GM12878 (cell line): ENCODE measurements at regions not wholly inside any gene's neighbourhood (a gene's known extent, or its start where the extent isn't known, plus 50 kb on each side); places are given as distances from the start of the nearest gene placed in this dataset.

Experiments
- ATAC-seq: fragments of 200-7000 bp; cut with Tn5 transposase; 3 replicates; pipeline ENCODE4 v1.9.1; 2020; ENCODE audit warnings: mild to moderate bottlenecking, moderate library complexity
- BruUV-seq: library from RNA; stranded (reverse); fragments of 400-500 nt; replicated peaks from 2 replicates; lab custom pipeline; 2021; lab: Mats Ljungman, UMichigan
- CTCF ChIA-PET: fragments of 300-600 bp; sonication (Branson Sonifier 250); formaldehyde crosslinking; extraction: SDS; loops from one replicate; lab custom pipeline; 2021; ENCODE audit warnings: inconsistent platforms; lab: Yijun Ruan, JAX
- POLR2A ChIA-PET: fragments of 350-600 bp; formaldehyde crosslinking; extraction: SDS; loops from one replicate; lab custom pipeline; 2021; ENCODE audit warnings: inconsistent platforms; lab: Charles Lee
- RAD21 ChIA-PET: fragments of 300-600 bp; sonication (Branson Sonifier 250); formaldehyde crosslinking; loops from one replicate; lab custom pipeline; 2023; ENCODE audit warnings: antibody characterized with exemption; ENCODE audit not compliant: unreplicated experiment; lab: Charles Lee
- SMC1A ChIA-PET: fragments of 300-600 bp; sonication (Branson Sonifier 250); formaldehyde crosslinking; loops from one replicate; lab custom pipeline; 2023; ENCODE audit not compliant: unreplicated experiment, uncharacterized antibody; lab: Charles Lee
- DNase-seq: peaks from one replicate; pipeline ENCODE4 v3.0.0-alpha.2; 2011; ENCODE audit warnings: low read depth, low spot score
- FAIRE-seq: peaks from 3 replicates; lab custom pipeline; 2011; peaks lifted over from hg19 to GRCh38; lab: Jason Lieb, UNC
- H2AFZ ChIP-seq: 2 replicates; pipeline ENCODE4 v1.6.0; 2011; ENCODE audit warnings: low read depth, low read length, control low read depth; ENCODE audit not compliant: control insufficient read depth
- H3K27ac ChIP-seq: 2 replicates; pipeline ENCODE4 v1.5.1; 2011; ENCODE audit warnings: control low read depth; ENCODE audit not compliant: control insufficient read depth, insufficient read depth
- H3K27me3 ChIP-seq, 2 experiments: replicated peaks in 1 of 2; 2 replicates each; pipeline versions ENCODE4 v1.6.0 to v1.6.1; 2011; ENCODE audit warnings: low read length in 1 of 2; ENCODE audit not compliant: control insufficient read depth in 2 of 2, insufficient read depth in 2 of 2
- H3K36me3 ChIP-seq, 2 experiments: 2 replicates each; pipeline ENCODE4 v1.5.1; 2011; ENCODE audit warnings: low read length in 1 of 2; ENCODE audit not compliant: control insufficient read depth in 2 of 2, insufficient read depth in 2 of 2
- H3K4me1 ChIP-seq: 2 replicates; pipeline ENCODE4 v1.6.1; 2011; ENCODE audit warnings: mild to moderate bottlenecking, low read length, moderate library complexity, mixed read lengths; ENCODE audit not compliant: control insufficient read depth, insufficient read depth
- H3K4me2 ChIP-seq: 2 replicates; pipeline ENCODE4 v1.6.0; 2011; ENCODE audit warnings: control low read depth; ENCODE audit not compliant: control insufficient read depth, insufficient read depth
- H3K4me3 ChIP-seq: fragments of 200-600 bp; sonication (generic); 2 replicates; pipeline ENCODE4 v1.5.1; 2016
- H3K79me2 ChIP-seq: 2 replicates; pipeline ENCODE4 v1.6.0; 2011; ENCODE audit warnings: low read length; ENCODE audit not compliant: control insufficient read depth, insufficient read depth
- H3K9ac ChIP-seq: 2 replicates; pipeline ENCODE4 v1.8.0; 2011; ENCODE audit warnings: low read length, control low read depth, mixed read lengths; ENCODE audit not compliant: control insufficient read depth, insufficient read depth
- H3K9me3 ChIP-seq: replicated peaks from 3 replicates; pipeline ENCODE4 v1.5.1; 2011; ENCODE audit warnings: mild to moderate bottlenecking, low read length; ENCODE audit not compliant: control insufficient read depth, insufficient read depth
- H4K20me1 ChIP-seq: 2 replicates; pipeline ENCODE4 v1.6.0; 2011; ENCODE audit not compliant: control insufficient read depth, insufficient read depth
- BMI1 ChIP-seq: fragments of 450-650 bp; IDR thresholded peaks from 2 replicates; pipeline ENCODE4 v1.6.1; 2016; ENCODE audit warnings: mild to moderate bottlenecking, moderate library complexity, borderline replicate concordance
- CBX3 ChIP-seq: fragments of 200-600 bp; sonication (generic); IDR thresholded peaks from 2 replicates; pipeline ENCODE4 v1.6.1; 2016; ENCODE audit warnings: low read depth, borderline replicate concordance
- EED ChIP-seq: sonication (generic); IDR thresholded peaks from 2 replicates; pipeline ENCODE4 v1.6.1; 2016; ENCODE audit warnings: antibody characterized with exemption, low read depth
- MTA3 ChIP-seq: IDR thresholded peaks from 2 replicates; pipeline ENCODE4 v1.6.1; 2012; ENCODE audit warnings: low read length, inconsistent platforms, borderline replicate concordance
- MYB ChIP-seq: fragments of 150-350 bp; IDR thresholded peaks from 2 replicates; pipeline ENCODE4 v1.6.1; 2014; ENCODE audit warnings: mild to moderate bottlenecking, low read depth, low read length, borderline replicate concordance
- NR2C2 ChIP-seq: IDR thresholded peaks from 2 replicates; pipeline ENCODE4 v1.6.1; 2011; ENCODE audit warnings: borderline replicate concordance, low read depth; ENCODE audit not compliant: control insufficient read depth, insufficient read length
- NR2F1 ChIP-seq: fragments of 450-650 bp; conservative IDR thresholded peaks from 2 replicates; pipeline ENCODE4 v1.6.1; 2017; ENCODE audit warnings: mild to moderate bottlenecking
- PAX5 ChIP-seq: IDR thresholded peaks from 2 replicates; pipeline ENCODE4 v1.6.1; 2011; ENCODE audit warnings: low read depth, low read length, borderline replicate concordance
- RUNX3 ChIP-seq: IDR thresholded peaks from 2 replicates; pipeline ENCODE4 v1.6.1; 2012; ENCODE audit warnings: low read length, inconsistent platforms
- SUPT20H ChIP-seq: IDR thresholded peaks from 2 replicates; pipeline ENCODE4 v1.6.1; 2011; ENCODE audit warnings: low read depth, mild to moderate bottlenecking, low read length, moderate library complexity, borderline replicate concordance; ENCODE audit not compliant: control insufficient read depth
- TCF12 ChIP-seq: IDR thresholded peaks from 2 replicates; pipeline ENCODE4 v1.6.1; 2011; ENCODE audit warnings: low read depth, mild to moderate bottlenecking, low read length
- TCF7 ChIP-seq: IDR thresholded peaks from 2 replicates; pipeline ENCODE4 v1.6.1; 2014; ENCODE audit warnings: antibody characterized with exemption, borderline replicate concordance
- ZNF24 ChIP-seq: fragments of 450-650 bp; IDR thresholded peaks from 2 replicates; pipeline ENCODE4 v1.6.1; 2017; ENCODE audit warnings: antibody characterized with exemption, mild to moderate bottlenecking
- WGBS: methylation state at CpG from one replicate; pipeline ENCODE4 v1.1.6; 2016; ENCODE audit warnings: low lambda C conversion rate; ENCODE audit not compliant: insufficient replicate concordance, insufficient coverage; ENCODE audit errors: missing lambda C conversion rate; 5-methylcytosine and 5-hydroxymethylcytosine counted together
- in situ Hi-C: fragments of 300-500 bp; cut with MboI; formaldehyde crosslinking; loops from 9 replicates; pipeline ENCODE4 v1.14.3; 2018; ENCODE audit warnings: mixed read lengths
- intact Hi-C: fragments of 100-400 bp; cut with micrococcal nuclease; formaldehyde crosslinking; loops from one replicate; pipeline ENCODE4 v1.14.2; 2022; ENCODE audit not compliant: unreplicated experiment
- TF ChIP-seq, protein P1 (sequence below): fragments of 150-350 bp; IDR thresholded peaks from 2 replicates; pipeline ENCODE4 v1.6.1; 2016; ENCODE audit warnings: low read depth, low read length
- TF ChIP-seq, protein P2 (sequence below): IDR thresholded peaks from 2 replicates; pipeline ENCODE4 v1.6.1; 2011; ENCODE audit warnings: low read depth, mild to moderate bottlenecking, low read length, moderate library complexity, borderline replicate concordance; ENCODE audit errors: extremely low read depth

DNA sequence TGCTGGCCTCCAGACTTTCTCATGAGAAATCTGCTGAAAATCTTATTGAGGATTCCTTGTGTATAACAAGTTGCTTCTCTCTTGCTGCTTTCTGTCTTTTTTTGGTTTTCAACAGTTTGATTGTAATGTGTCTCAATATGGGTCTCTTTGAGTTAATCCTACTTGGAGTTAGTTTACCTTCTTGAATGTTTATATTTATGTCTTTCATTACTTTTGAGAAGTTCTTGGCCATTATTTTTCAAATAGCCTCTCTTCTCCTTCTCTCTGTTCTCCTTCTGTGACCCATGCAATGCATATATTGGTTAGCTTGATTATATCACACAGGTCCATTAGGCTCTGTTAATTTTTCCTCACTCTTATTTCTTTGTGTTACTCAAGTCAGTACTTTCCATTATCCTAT is 67.4 kb upstream of the ADAM23 start (continued):
- TF ChIP-seq MYB (no peak), BMI1 (no peak), RUNX3 (no peak)
- TF ChIP-seq, all 136 proteins: peak for 0

DNA sequence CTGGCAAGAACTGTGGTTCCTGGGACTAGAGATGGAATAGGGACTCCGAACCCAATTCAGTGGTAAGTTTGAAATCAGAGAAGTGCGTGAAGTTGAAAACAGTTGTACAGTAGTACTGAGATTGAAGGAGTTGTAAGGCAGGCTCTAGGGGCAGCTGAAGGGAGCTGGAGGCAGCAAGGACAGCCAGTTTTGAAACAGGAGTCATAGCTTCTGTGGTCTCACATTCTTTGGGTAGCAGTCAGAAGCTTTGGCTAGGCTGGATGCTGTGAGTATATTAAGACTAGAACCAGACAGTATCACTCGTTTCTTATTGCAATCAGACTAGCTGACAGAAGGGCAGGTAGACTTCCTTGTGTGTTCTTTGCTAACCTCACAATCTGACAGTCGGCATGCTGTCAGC is 64.5 kb upstream of the ADAM23 start:
- ChIA-PET RAD21 (no interaction called here), SMC1A (interaction anchor here (0.6 to 0.9 kb wide), 2 partner anchors 14 to 54 kb away, joined by 3 read pairs; no protein-coding TSS in a partner anchor), POLR2A (no interaction called here), CTCF (interaction anchor here (0.8 kb wide), 1 partner anchor 182 kb away, joined by 5 read pairs; no protein-coding TSS in a partner anchor)
- in situ Hi-C loops (no loop called here), intact Hi-C loops (no loop called here)
- no peak overlapping the region for H3K27ac ChIP-seq
- no peaks in the 10 kb centered on the region for H4K20me1 ChIP-seq
- no TSS peak for BruUV-seq
- H3K36me3 ChIP-seq, result no peaks in the 10 kb centered on the region
- TF ChIP-seq EED, result no peak
- TF ChIP-seq NR2C2, result no peak
- no peak for TF ChIP-seq SUPT20H
- no peak overlapping the region for H2AFZ ChIP-seq
- ATAC-seq (no peak), DNase-seq (no peak), FAIRE-seq (no peak)
- no peak overlapping the region for H3K4me3 ChIP-seq
- H3K4me1 ChIP-seq, result no peaks in the 10 kb centered on the region
- H3K4me2 ChIP-seq, result no peak overlapping the region
- WGBS, result 41% methylated on average over 4 of the region's 4 CpGs
- H3K9me3 ChIP-seq, result no peaks in the 10 kb centered on the region
- no peak overlapping the region for H3K9ac ChIP-seq
- no peaks in the 10 kb centered on the region for H3K27me3 ChIP-seq
- no peaks in the 10 kb centered on the region for H3K79me2 ChIP-seq

DNA sequence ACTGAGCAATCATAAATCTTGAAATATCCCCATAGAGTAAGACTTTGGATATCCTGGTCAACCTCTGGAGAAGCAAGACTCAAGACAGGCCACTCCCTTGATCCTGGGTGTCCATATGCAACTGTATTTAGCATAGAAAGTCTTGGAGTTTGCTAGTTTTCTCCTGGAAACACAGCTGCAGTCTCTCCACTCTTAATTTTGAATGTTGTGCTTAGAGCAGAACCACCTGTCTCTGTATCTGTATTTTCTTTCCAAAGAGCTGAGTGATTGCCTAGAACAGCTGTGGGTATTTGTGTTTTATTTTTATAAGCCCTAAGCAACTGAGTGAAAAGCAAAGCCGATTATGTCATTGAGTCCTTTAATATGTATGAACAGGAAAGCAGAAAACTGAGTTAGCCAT is 64.1 kb upstream of the ADAM23 start:
- POLR2A ChIA-PET, result no interaction called here
- Histone ChIP-seq H3K4me2 (no peak overlapping the region), H2AFZ (no peak overlapping the region), H3K27ac (no peak overlapping the region), H3K9ac (no peak overlapping the region), H3K36me3 (no peaks in the 10 kb centered on the region), H3K9me3 (no peaks in the 10 kb centered on the region), H4K20me1 (no peaks in the 10 kb centered on the region), H3K4me3 (no peak overlapping the region), H3K4me1 (no peaks in the 10 kb centered on the region), H3K27me3 (no peaks in the 10 kb centered on the region), H3K79me2 (no peaks in the 10 kb centered on the region)
- BruUV-seq, result no TSS peak
- ATAC-seq, result no peak
- no peak for DNase-seq
- in situ Hi-C loops (no loop called here), intact Hi-C loops (no loop called here)
- no peak for FAIRE-seq
- CTCF ChIA-PET, result interaction anchor here (0.8 kb wide), 1 partner anchor 182 kb away, joined by 5 read pairs; no protein-coding TSS in a partner anchor
- SMC1A ChIA-PET, result interaction anchor here (0.9 kb wide), 1 partner anchor 54 kb away, joined by 3 read pairs; no protein-coding TSS in a partner anchor
- RAD21 ChIA-PET, result no interaction called here
- 75% methylated on average over 1 of the region's 1 CpG for WGBS
- no peak for TF ChIP-seq TCF7
- TF ChIP-seq NR2F1, result no peak
- no peak for TF ChIP-seq MTA3
- no peak for TF ChIP-seq ZNF24
- TF ChIP-seq, protein P1, sequence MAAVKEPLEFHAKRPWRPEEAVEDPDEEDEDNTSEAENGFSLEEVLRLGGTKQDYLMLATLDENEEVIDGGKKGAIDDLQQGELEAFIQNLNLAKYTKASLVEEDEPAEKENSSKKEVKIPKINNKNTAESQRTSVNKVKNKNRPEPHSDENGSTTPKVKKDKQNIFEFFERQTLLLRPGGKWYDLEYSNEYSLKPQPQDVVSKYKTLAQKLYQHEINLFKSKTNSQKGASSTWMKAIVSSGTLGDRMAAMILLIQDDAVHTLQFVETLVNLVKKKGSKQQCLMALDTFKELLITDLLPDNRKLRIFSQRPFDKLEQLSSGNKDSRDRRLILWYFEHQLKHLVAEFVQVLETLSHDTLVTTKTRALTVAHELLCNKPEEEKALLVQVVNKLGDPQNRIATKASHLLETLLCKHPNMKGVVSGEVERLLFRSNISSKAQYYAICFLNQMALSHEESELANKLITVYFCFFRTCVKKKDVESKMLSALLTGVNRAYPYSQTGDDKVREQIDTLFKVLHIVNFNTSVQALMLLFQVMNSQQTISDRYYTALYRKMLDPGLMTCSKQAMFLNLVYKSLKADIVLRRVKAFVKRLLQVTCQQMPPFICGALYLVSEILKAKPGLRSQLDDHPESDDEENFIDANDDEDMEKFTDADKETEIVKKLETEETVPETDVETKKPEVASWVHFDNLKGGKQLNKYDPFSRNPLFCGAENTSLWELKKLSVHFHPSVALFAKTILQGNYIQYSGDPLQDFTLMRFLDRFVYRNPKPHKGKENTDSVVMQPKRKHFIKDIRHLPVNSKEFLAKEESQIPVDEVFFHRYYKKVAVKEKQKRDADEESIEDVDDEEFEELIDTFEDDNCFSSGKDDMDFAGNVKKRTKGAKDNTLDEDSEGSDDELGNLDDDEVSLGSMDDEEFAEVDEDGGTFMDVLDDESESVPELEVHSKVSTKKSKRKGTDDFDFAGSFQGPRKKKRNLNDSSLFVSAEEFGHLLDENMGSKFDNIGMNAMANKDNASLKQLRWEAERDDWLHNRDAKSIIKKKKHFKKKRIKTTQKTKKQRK, result no peak
- TF ChIP-seq, protein P2, sequence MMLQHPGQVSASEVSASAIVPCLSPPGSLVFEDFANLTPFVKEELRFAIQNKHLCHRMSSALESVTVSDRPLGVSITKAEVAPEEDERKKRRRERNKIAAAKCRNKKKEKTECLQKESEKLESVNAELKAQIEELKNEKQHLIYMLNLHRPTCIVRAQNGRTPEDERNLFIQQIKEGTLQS, result no peak
- TF ChIP-seq CBX3, result no peak
- no peak for TF ChIP-seq TCF12
- no peak for TF ChIP-seq PAX5
